Endothelial cell of umbilical vein (primary cell): ENCODE measurements at regions not wholly inside any gene's neighbourhood (a gene's known extent, or its start where the extent isn't known, plus 50 kb on each side); places are given as distances from the start of the nearest gene placed in this dataset.

Experiments used
- BruUV-seq: library from RNA; stranded (reverse); fragments of 400-500 nt; replicated peaks from 2 replicates; lab custom pipeline; 2021; lab: Mats Ljungman, UMichigan
- CTCF ChIA-PET: fragments of 300-600, 350-600 bp; sonication (Branson Sonifier 250); formaldehyde crosslinking; loops from one replicate; lab custom pipeline; 2021; ENCODE audit warnings: antibody characterized with exemption, inconsistent platforms; lab: Charles Lee
- POLR2A ChIA-PET: fragments of 300-600, 350-600 bp; sonication (Branson Sonifier 250); formaldehyde crosslinking; loops from one replicate; lab custom pipeline; 2021; ENCODE audit warnings: antibody characterized with exemption, inconsistent platforms; lab: Charles Lee
- DNase-seq: peaks from one replicate; pipeline ENCODE4 v3.0.0-alpha.2; 2011; ENCODE audit warnings: low read depth, low spot score
- FAIRE-seq: peaks from 2 replicates; lab custom pipeline; 2011; peaks lifted over from hg19 to GRCh38; lab: Jason Lieb, UNC
- H2AFZ ChIP-seq: 2 replicates; pipeline ENCODE4 v1.6.0; 2012; ENCODE audit warnings: low read depth, low read length, control low read depth, inconsistent platforms
- H3K27ac ChIP-seq: 2 replicates; pipeline ENCODE4 v1.5.1; 2011; ENCODE audit warnings: low read depth, mild to moderate bottlenecking, control low read depth, low read length, moderate library complexity; ENCODE audit not compliant: insufficient read depth
- H3K27me3 ChIP-seq, 2 experiments: 2 replicates each; pipeline versions ENCODE4 v1.6.0 to v1.6.1; 2011; ENCODE audit warnings: low read length in 2 of 2, mixed read lengths in 1 of 2; ENCODE audit not compliant: control insufficient read depth in 2 of 2, insufficient read depth in 2 of 2
- H3K36me3 ChIP-seq, 2 experiments: 2 replicates in 1 of 2; 3 replicates in 1 of 2; pipeline ENCODE4 v1.5.1; 2011; ENCODE audit warnings: low read length in 2 of 2, mild to moderate bottlenecking in 1 of 2, moderate library complexity in 1 of 2; ENCODE audit not compliant: control insufficient read depth in 2 of 2, insufficient read depth in 2 of 2; ENCODE audit errors: extremely low read depth in 1 of 2
- H3K4me1 ChIP-seq: 3 replicates; pipeline ENCODE4 v1.5.1; 2011; ENCODE audit warnings: mild to moderate bottlenecking, low read length; ENCODE audit not compliant: control insufficient read depth, insufficient read depth; ENCODE audit errors: extremely low read depth
- H3K4me2 ChIP-seq: 2 replicates; pipeline ENCODE4 v1.6.1; 2011; ENCODE audit warnings: low read length, control low read depth, mixed read lengths; ENCODE audit not compliant: insufficient read depth
- H3K4me3 ChIP-seq, 3 experiments: fragments of 200-600 bp in 1 of 3; sonication (generic), shearing (Covaris generic) in 1 of 3; replicated peaks in 1 of 3; 2 replicates each; pipeline ENCODE4 v1.5.1; 2011 to 2016; ENCODE audit warnings: control low read depth in 3 of 3, low read length in 3 of 3, mild to moderate bottlenecking in 2 of 3, inconsistent platforms in 1 of 3, low read depth in 1 of 3, moderate library complexity in 1 of 3; ENCODE audit not compliant: insufficient read depth in 1 of 3
- H3K79me2 ChIP-seq: 2 replicates; pipeline ENCODE4 v1.6.0; 2012; ENCODE audit warnings: low read length, inconsistent platforms; ENCODE audit not compliant: control insufficient read depth, insufficient read depth
- H3K9ac ChIP-seq: replicated peaks from 2 replicates; pipeline ENCODE3; 2011; ENCODE audit warnings: low read length, control low read depth; ENCODE audit not compliant: insufficient read depth; ENCODE audit errors: extremely low read depth
- H3K9me1 ChIP-seq: replicated peaks from 3 replicates; pipeline ENCODE4 v1.6.0; 2011; ENCODE audit warnings: mild to moderate bottlenecking, low read length; ENCODE audit not compliant: control insufficient read depth, insufficient read depth; ENCODE audit errors: extremely low read depth
- H3K9me3 ChIP-seq: replicated peaks from 2 replicates; pipeline ENCODE4 v1.5.1; 2012; ENCODE audit warnings: low read length, inconsistent platforms; ENCODE audit not compliant: control insufficient read depth, insufficient read depth
- H4K20me1 ChIP-seq: replicated peaks from 2 replicates; pipeline ENCODE3; 2011; ENCODE audit warnings: mild to moderate bottlenecking, low read length; ENCODE audit not compliant: control insufficient read depth, insufficient read depth; ENCODE audit errors: extremely low read depth
- CTCF ChIP-seq, 2 donors: IDR thresholded peaks; 1 replicate in 1 of 2; 2 replicates in 1 of 2; pipeline ENCODE4 v1.5.1; 2011; ENCODE audit warnings: low read length in 2 of 2, mild to moderate bottlenecking in 2 of 2, moderate library complexity in 2 of 2, control low read depth in 1 of 2, inconsistent platforms in 1 of 2, low read depth in 1 of 2; ENCODE audit not compliant: insufficient read depth in 1 of 2; ENCODE audit errors: extremely low read depth in 1 of 2
- EZH2 ChIP-seq: IDR thresholded peaks from 2 replicates; pipeline ENCODE4 v1.6.1; 2012; ENCODE audit warnings: borderline replicate concordance, low read depth, mild to moderate bottlenecking, moderate library complexity, low read length, inconsistent platforms; ENCODE audit not compliant: severe bottlenecking
- FOS ChIP-seq: IDR thresholded peaks from 2 replicates; pipeline ENCODE4 v1.6.1; 2011; ENCODE audit warnings: mild to moderate bottlenecking, low read length, moderate library complexity, borderline replicate concordance; ENCODE audit not compliant: insufficient read depth
- GATA2 ChIP-seq: IDR thresholded peaks from 2 replicates; pipeline ENCODE4 v1.7.0; 2011; ENCODE audit warnings: low read depth, mild to moderate bottlenecking, moderate library complexity, mixed read lengths, low read length; ENCODE audit not compliant: insufficient read length, insufficient read depth
- JUN ChIP-seq: IDR thresholded peaks from 2 replicates; pipeline ENCODE4 v1.6.1; 2011; ENCODE audit warnings: borderline replicate concordance, low read depth; ENCODE audit not compliant: insufficient read length, insufficient read depth
- MAX ChIP-seq: IDR thresholded peaks from 2 replicates; pipeline ENCODE4 v1.6.1; 2011; ENCODE audit not compliant: insufficient read depth, insufficient read length
- MYC ChIP-seq: IDR thresholded peaks from one replicate; pipeline ENCODE4 v1.6.1; 2011; ENCODE audit warnings: mild to moderate bottlenecking, low read depth, low read length
- POLR2A ChIP-seq: IDR thresholded peaks from 2 replicates; pipeline ENCODE4 v1.6.1; 2012; ENCODE audit warnings: low read depth, mild to moderate bottlenecking, control low read depth, low read length
- POLR2AphosphoS5 ChIP-seq: IDR thresholded peaks from 2 replicates; pipeline ENCODE4 v1.6.1; 2012; ENCODE audit warnings: low read depth, mild to moderate bottlenecking, control low read depth, low read length, moderate library complexity; ENCODE audit not compliant: insufficient read depth
- dilution Hi-C: fragments of 300-500 bp; cut with MboI; formaldehyde crosslinking; loops from one replicate; pipeline ENCODE4 v1.15.0; 2019; ENCODE audit warnings: low sequenced_read_pairs; ENCODE audit not compliant: extremely low pct_ligation_motif_present
- intact Hi-C: fragments of 100-400 bp; cut with micrococcal nuclease; formaldehyde crosslinking; loops from one replicate; pipeline ENCODE4 v1.10.0; 2022

- Histone ChIP-seq H3K4me3 (no peak overlapping the region), H3K4me2 (no peak overlapping the region), H3K36me3 (no peaks in the 10 kb centered on the region), H4K20me1 (no peaks in the 10 kb centered on the region), H3K79me2 (no peaks in the 10 kb centered on the region), H3K9me1 (no peaks in the 10 kb centered on the region), H3K27ac (no peak overlapping the region), H3K9me3 (no peaks in the 10 kb centered on the region), H3K27me3 (no peaks in the 10 kb centered on the region), H2AFZ (no peak overlapping the region), H3K4me1 (no peaks in the 10 kb centered on the region), H3K9ac (no peak overlapping the region)
- TF ChIP-seq MYC: no peak
- TF ChIP-seq CTCF (IDR thresholded peaks at IDR 0.05; ENCODE audit: extremely low read depth in 1 of 2, insufficient read depth in 1 of 2, low read depth in 1 of 2, low read length in 2 of 2): no peak
- no peak for TF ChIP-seq JUN
- no peak for TF ChIP-seq POLR2A
- no peak for TF ChIP-seq EZH2
- TF ChIP-seq GATA2: no peak
- TF ChIP-seq MAX: no peak
- no peak for TF ChIP-seq FOS
- no peak for TF ChIP-seq POLR2AphosphoS5
- FAIRE-seq (no peak), DNase-seq (no peak)
- ChIA-PET CTCF (no interaction called here), POLR2A (no interaction called here)
- dilution Hi-C loops (no loop called here), intact Hi-C loops (no loop called here)
- no TSS peak for BruUV-seq
These were observed 2413.6 kb downstream of the PCDH7 start for GRCh38 chr4:33133723-33134122.
